HG02970 (cell line): ENCODE measurements at regions not wholly inside any gene's neighbourhood (a gene's known extent, or its start where the extent isn't known, plus 50 kb on each side); places are given as distances from the start of the nearest gene placed in this dataset.
"Not testable (repeated sequence)": the region's sequence is repeated elsewhere in the genome, so short reads cannot be mapped to it uniquely, and the experiment has no call there.

Source experiments
- ATAC-seq: cut with Tn5 transposase; IDR thresholded peaks from one replicate; pipeline ENCODE4 v1.9.1; 2021; ENCODE audit warnings: mild to moderate bottlenecking, moderate library complexity, moderate number of reproducible peaks; ENCODE audit not compliant: unreplicated experiment, low FRiP score

GRCh38 chr5:92556747-92557146 lies 1024.3 kb downstream of the NR2F1-AS1 start:
- no peak for ATAC-seq

- ATAC-seq, result no peak
Observed at GRCh38 chr5:92554447-92555085, 1026.5 kb downstream of the NR2F1-AS1 start.

- ATAC-seq, result no peak
Observed at GRCh38 chr5:92553326-92553725, 1027.7 kb downstream of the NR2F1-AS1 start.

- no peak for ATAC-seq
Observed at GRCh38 chr5:92552206-92553160, 1028.5 kb downstream of the NR2F1-AS1 start.

GRCh38 chr5:92548346-92548745 lies 1032.7 kb downstream of the NR2F1-AS1 start:
- no peak for ATAC-seq

- no peak for ATAC-seq
Observed at GRCh38 chr5:92544596-92544995, 1036.4 kb downstream of the NR2F1-AS1 start.

GRCh38 chr5:92544036-92544435 lies 1037.0 kb downstream of the NR2F1-AS1 start:
- ATAC-seq, result no peak

GRCh38 chr5:92543201-92543600 lies 1037.8 kb downstream of the NR2F1-AS1 start:
- no peak for ATAC-seq

GRCh38 chr5:92542017-92542416 lies 1039.0 kb downstream of the NR2F1-AS1 start:
- not testable (repeated sequence) for ATAC-seq

- no peak for ATAC-seq
Observed at GRCh38 chr5:92527311-92528078, 1053.5 kb downstream of the NR2F1-AS1 start.

- ATAC-seq, result no peak
Observed at GRCh38 chr5:92525131-92525530, 1055.9 kb downstream of the NR2F1-AS1 start.

- ATAC-seq, result no peak
Observed at GRCh38 chr5:92519811-92520632, 1061.0 kb downstream of the NR2F1-AS1 start.

GRCh38 chr5:92518318-92518904 lies 1062.6 kb downstream of the NR2F1-AS1 start:
- peak; percentile 97 for ATAC-seq

- ATAC-seq, result no peak
Observed at GRCh38 chr5:92514896-92515295, 1066.1 kb downstream of the NR2F1-AS1 start.

- ATAC-seq, result no peak
Observed at GRCh38 chr5:92513067-92513466, 1068.0 kb downstream of the NR2F1-AS1 start.

GRCh38 chr5:92508271-92508670 lies 1072.7 kb downstream of the NR2F1-AS1 start:
- ATAC-seq, result no peak

GRCh38 chr5:92505925-92506324 lies 1075.1 kb downstream of the NR2F1-AS1 start:
- ATAC-seq, result no peak

- no peak for ATAC-seq
Observed at GRCh38 chr5:92505145-92505544, 1075.9 kb downstream of the NR2F1-AS1 start.

- no peak for ATAC-seq
Observed at GRCh38 chr5:92504346-92504745, 1076.7 kb downstream of the NR2F1-AS1 start.

GRCh38 chr5:92500752-92501151 lies 1080.3 kb downstream of the NR2F1-AS1 start:
- no peak for ATAC-seq
